ENCODE measurements at regions not wholly inside any gene's neighbourhood (a gene's known extent, or its start where the extent isn't known, plus 50 kb on each side); places are given as distances from the start of the nearest gene placed in this dataset.
A peak's percentile ranks its signal among the peaks of the same experiment; 100 is the strongest.

DNA sequence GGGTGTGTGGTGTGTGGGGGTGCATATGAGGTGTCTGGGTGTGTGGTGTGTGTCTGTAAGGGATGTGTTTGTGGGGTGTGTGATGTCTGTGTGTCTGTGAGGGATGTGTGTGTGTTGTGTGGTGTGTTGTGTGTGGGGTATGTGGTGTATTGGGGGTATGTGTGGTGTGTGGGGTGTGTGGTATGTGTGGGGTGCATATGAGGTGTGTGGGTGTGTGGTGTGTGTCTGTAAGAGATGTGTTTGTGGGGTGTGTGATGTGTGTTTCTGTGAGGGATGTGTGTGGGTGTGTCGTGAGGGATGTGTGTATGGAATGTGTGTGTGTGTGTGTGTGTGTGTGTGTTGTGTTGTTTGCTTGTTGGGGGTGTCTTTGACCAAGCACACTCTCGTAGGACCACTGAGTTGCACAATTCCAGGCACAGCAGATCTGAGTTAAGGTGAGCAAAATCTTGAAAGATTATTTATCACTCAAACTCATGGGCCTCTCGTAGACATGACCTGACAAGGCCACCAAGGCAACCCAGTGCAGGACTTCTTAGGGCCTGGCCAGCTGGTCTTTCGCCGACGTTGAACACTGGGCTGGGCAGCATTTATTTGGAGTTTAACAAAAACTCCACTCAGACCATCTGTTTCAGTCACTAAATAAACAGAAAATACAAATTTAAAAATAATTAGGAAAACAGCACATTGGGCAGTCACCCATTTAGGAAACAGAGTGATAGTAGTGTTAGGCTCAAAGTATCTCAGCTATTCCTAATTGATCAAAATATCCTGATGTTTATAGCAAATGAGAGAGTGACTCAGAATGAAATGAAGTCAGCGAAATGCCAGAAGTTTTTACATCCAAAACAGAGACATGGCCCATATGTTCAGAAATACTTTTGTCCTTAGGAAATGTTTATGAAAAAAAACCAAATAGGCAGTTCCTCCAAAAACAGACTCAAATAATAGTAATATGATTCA is 301.1 kb downstream of the FGF9 start:
- CTCF ChIA-PET: no interaction called here
- TF ChIP-seq EGR2 (tag by site-specific recombination; IDR thresholded peaks at IDR 0.05; ENCODE audit: low read depth) (peak; percentile 51; the same call in 1 of the 2 replicates), ZNF701 (tag by site-specific recombination; IDR thresholded peaks at IDR 0.05) (no peak), ZNF121 (tag by site-specific recombination; IDR thresholded peaks at IDR 0.05) (no peak), ZNF274 (IDR thresholded peaks at IDR 0.05; ENCODE audit: low read length) (no peak), ZNF274 (tag by site-specific recombination; IDR thresholded peaks at IDR 0.05; ENCODE audit: borderline replicate concordance) (no peak), ZFHX2 (tag by site-specific recombination; conservative IDR thresholded peaks at IDR 0.05) (peak; percentile 74)
- no peak overlapping the region for H3K27ac ChIP-seq (ENCODE audit: extremely low read depth, low read depth, low read length)
- H3K36me3 ChIP-seq (ENCODE audit: control insufficient read depth in 2 of 2, insufficient read depth in 1 of 2, low read length in 2 of 2): no peaks in the 10 kb centered on the region
- no peaks in the 10 kb centered on the region for H3K9me3 ChIP-seq (ENCODE audit: control insufficient read depth, insufficient read depth, low read depth, low read length)
- H3K4me1 ChIP-seq (ENCODE audit: control insufficient read depth, insufficient read depth, low read length): no peaks in the 10 kb centered on the region
- POLR2A ChIA-PET: no interaction called here
- no peak overlapping the region for H3K4me3 ChIP-seq (ENCODE audit: low read depth, low read length)

DNA sequence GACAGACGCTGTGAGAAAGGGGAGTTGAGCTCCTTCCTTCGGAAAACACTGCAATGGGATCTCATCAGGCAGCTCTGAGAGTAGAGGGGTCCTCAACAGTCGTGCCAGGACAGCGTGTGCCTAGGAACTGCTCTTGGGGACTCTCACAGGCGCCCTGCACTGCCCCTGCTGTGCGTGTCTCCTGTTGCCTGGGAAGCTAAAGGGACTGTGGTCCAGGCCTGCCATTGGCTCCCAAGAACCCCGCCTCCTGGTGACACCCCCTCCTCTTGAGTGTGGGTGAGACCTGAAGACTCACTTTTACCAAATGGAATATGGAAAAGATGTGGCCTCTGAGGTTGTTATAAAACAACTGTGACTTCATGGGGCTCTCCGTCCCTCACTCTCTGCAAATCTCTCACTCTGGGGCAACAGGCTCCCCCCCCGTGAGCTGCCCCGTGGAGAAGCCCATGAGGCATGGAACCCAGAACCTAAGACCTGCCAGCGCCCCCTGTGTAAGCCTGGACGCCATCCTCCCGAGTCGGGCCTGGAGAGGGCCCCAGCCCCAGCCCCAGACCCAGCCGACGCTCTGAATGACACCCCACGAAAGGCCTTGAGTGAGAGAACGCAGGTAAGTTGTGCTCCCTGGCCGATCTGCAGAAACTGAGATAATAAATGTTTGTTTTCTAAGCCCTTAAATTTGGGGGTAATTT is 302.7 kb downstream of the FGF9 start:
- no peak for TF ChIP-seq ZNF658 (tag by site-specific recombination; IDR thresholded peaks at IDR 0.05)
- TF ChIP-seq ZNF792 (tag by site-specific recombination; IDR thresholded peaks at IDR 0.05): no peak
- TF ChIP-seq ZBTB20 (tag by site-specific recombination; IDR thresholded peaks at IDR 0.05): no peak
- TF ChIP-seq, protein P1, sequence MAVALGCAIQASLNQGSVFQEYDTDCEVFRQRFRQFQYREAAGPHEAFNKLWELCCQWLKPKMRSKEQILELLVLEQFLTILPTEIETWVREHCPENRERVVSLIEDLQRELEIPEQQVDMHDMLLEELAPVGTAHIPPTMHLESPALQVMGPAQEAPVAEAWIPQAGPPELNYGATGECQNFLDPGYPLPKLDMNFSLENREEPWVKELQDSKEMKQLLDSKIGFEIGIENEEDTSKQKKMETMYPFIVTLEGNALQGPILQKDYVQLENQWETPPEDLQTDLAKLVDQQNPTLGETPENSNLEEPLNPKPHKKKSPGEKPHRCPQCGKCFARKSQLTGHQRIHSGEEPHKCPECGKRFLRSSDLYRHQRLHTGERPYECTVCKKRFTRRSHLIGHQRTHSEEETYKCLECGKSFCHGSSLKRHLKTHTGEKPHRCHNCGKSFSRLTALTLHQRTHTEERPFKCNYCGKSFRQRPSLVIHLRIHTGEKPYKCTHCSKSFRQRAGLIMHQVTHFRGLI (tag by site-specific recombination; IDR thresholded peaks at IDR 0.05): no peak
- TF ChIP-seq ZNF501 (tag by site-specific recombination; IDR thresholded peaks at IDR 0.05): no peak
- TF ChIP-seq, protein P2, sequence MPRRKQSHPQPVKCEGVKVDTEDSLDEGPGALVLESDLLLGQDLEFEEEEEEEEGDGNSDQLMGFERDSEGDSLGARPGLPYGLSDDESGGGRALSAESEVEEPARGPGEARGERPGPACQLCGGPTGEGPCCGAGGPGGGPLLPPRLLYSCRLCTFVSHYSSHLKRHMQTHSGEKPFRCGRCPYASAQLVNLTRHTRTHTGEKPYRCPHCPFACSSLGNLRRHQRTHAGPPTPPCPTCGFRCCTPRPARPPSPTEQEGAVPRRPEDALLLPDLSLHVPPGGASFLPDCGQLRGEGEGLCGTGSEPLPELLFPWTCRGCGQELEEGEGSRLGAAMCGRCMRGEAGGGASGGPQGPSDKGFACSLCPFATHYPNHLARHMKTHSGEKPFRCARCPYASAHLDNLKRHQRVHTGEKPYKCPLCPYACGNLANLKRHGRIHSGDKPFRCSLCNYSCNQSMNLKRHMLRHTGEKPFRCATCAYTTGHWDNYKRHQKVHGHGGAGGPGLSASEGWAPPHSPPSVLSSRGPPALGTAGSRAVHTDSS (tag by site-specific recombination; IDR thresholded peaks at IDR 0.05): no peak
- TF ChIP-seq ZBTB17 (tag by site-specific recombination; IDR thresholded peaks at IDR 0.05): no peak
- TF ChIP-seq YY1 (tag by site-specific recombination; IDR thresholded peaks at IDR 0.05): no peak
- no peak for TF ChIP-seq SCRT2 (tag by site-specific recombination; IDR thresholded peaks at IDR 0.05)
- H3K36me3 ChIP-seq (ENCODE audit: control insufficient read depth in 2 of 2, insufficient read depth in 1 of 2, low read length in 2 of 2): no peaks in the 10 kb centered on the region
- ChIA-PET CTCF (no interaction called here), POLR2A (no interaction called here)
- no peak overlapping the region for H3K27ac ChIP-seq (ENCODE audit: extremely low read depth, low read depth, low read length)
- no peaks in the 10 kb centered on the region for H3K9me3 ChIP-seq (ENCODE audit: control insufficient read depth, insufficient read depth, low read depth, low read length)
- no peak overlapping the region for H3K4me3 ChIP-seq (ENCODE audit: low read depth, low read length)
- no peaks in the 10 kb centered on the region for H3K4me1 ChIP-seq (ENCODE audit: control insufficient read depth, insufficient read depth, low read length)

DNA sequence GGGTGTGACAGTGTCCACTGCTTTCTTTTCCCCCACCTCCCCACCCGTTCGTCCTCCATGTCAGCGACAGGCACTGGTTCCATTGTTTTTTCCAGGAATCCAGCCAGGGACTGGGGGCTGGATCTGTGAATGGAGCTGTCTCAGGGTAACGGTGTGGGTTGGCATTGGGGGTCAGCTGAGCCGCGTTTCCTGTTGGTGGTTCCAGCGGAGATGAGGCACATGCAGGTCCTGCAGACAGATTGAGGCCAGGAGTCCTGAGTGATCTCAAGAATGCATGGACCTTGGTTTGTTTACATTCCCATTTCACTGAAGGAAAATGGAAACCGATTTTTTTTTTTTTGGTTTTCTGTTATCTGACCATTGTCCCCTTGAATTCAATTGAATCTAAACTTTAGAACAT is 303.9 kb downstream of the FGF9 start:
- Histone ChIP-seq H3K36me3 (ENCODE audit: control insufficient read depth in 2 of 2, insufficient read depth in 1 of 2, low read length in 2 of 2) (no peaks in the 10 kb centered on the region), H3K4me3 (ENCODE audit: low read depth, low read length) (no peak overlapping the region), H3K4me1 (ENCODE audit: control insufficient read depth, insufficient read depth, low read length) (no peaks in the 10 kb centered on the region), H3K9me3 (ENCODE audit: control insufficient read depth, insufficient read depth, low read depth, low read length) (no peaks in the 10 kb centered on the region), H3K27ac (ENCODE audit: extremely low read depth, low read depth, low read length) (no peak overlapping the region)
- POLR2A ChIA-PET: no interaction called here
- CTCF ChIA-PET: interaction anchor here (0.6 kb wide), 1 partner anchor 313 kb away, joined by 4 read pairs; no protein-coding TSS in a partner anchor
- TF ChIP-seq ZNF701 (tag by site-specific recombination; IDR thresholded peaks at IDR 0.05) (no peak), ZNF530 (tag by site-specific recombination; IDR thresholded peaks at IDR 0.05; ENCODE audit: low read depth) (no peak), KLF10 (tag by site-specific recombination; IDR thresholded peaks at IDR 0.05) (no peak), ZNF221 (tag by site-specific recombination; IDR thresholded peaks at IDR 0.05; ENCODE audit: borderline replicate concordance) (no peak), ZNF777 (tag by site-specific recombination; IDR thresholded peaks at IDR 0.05; ENCODE audit: borderline replicate concordance) (no peak), ZNF624 (tag by site-specific recombination; IDR thresholded peaks at IDR 0.05) (no peak), ZNF274 (IDR thresholded peaks at IDR 0.05; ENCODE audit: low read length) (no peak), ZNF274 (tag by site-specific recombination; IDR thresholded peaks at IDR 0.05; ENCODE audit: borderline replicate concordance) (no peak)
- TF ChIP-seq, protein P3, sequence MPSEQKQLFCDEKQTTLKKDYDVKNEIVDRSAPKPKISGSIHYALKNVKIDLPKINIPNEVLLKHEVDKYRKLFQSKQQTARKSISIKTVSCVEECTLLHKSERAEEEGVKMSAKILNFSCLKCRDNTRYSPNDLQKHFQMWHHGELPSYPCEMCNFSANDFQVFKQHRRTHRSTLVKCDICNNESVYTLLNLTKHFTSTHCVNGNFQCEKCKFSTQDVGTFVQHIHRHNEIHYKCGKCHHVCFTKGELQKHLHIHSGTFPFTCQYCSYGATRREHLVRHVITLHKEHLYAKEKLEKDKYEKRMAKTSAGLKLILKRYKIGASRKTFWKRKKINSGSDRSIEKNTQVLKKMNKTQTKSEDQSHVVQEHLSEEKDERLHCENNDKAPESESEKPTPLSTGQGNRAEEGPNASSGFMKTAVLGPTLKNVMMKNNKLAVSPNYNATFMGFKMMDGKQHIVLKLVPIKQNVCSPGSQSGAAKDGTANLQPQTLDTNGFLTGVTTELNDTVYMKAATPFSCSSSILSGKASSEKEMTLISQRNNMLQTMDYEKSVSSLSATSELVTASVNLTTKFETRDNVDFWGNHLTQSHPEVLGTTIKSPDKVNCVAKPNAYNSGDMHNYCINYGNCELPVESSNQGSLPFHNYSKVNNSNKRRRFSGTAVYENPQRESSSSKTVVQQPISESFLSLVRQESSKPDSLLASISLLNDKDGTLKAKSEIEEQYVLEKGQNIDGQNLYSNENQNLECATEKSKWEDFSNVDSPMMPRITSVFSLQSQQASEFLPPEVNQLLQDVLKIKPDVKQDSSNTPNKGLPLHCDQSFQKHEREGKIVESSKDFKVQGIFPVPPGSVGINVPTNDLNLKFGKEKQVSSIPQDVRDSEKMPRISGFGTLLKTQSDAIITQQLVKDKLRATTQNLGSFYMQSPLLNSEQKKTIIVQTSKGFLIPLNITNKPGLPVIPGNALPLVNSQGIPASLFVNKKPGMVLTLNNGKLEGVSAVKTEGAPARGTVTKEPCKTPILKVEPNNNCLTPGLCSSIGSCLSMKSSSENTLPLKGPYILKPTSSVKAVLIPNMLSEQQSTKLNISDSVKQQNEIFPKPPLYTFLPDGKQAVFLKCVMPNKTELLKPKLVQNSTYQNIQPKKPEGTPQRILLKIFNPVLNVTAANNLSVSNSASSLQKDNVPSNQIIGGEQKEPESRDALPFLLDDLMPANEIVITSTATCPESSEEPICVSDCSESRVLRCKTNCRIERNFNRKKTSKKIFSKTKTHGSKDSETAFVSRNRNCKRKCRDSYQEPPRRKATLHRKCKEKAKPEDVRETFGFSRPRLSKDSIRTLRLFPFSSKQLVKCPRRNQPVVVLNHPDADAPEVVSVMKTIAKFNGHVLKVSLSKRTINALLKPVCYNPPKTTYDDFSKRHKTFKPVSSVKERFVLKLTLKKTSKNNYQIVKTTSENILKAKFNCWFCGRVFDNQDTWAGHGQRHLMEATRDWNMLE (tag by site-specific recombination; conservative IDR thresholded peaks at IDR 0.05; ENCODE audit: low read depth): no peak
- TF ChIP-seq, protein P4, sequence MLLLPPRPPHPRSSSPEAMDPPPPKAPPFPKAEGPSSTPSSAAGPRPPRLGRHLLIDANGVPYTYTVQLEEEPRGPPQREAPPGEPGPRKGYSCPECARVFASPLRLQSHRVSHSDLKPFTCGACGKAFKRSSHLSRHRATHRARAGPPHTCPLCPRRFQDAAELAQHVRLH (tag by site-specific recombination; IDR thresholded peaks at IDR 0.05): no peak
